ELF-1 (cell line): ENCODE measurements at regions not wholly inside any gene's neighbourhood (a gene's known extent, or its start where the extent isn't known, plus 50 kb on each side); places are given as distances from the start of the nearest gene placed in this dataset.
"Not testable (repeated sequence)": the region's sequence is repeated elsewhere in the genome, so short reads cannot be mapped to it uniquely, and the experiment has no call there.

Source experiments
- DNase-seq: peaks from one replicate; pipeline ENCODE4 v3.0.0-alpha.2; 2016; ENCODE audit warnings: low read depth, low spot score

GRCh38 chr1:5686925-5687706, 305.1 kb downstream of the NPHP4 start:
- no peak for DNase-seq

GRCh38 chr1:5686195-5686594, 306.0 kb downstream of the NPHP4 start:
- DNase-seq = no peak

DNA sequence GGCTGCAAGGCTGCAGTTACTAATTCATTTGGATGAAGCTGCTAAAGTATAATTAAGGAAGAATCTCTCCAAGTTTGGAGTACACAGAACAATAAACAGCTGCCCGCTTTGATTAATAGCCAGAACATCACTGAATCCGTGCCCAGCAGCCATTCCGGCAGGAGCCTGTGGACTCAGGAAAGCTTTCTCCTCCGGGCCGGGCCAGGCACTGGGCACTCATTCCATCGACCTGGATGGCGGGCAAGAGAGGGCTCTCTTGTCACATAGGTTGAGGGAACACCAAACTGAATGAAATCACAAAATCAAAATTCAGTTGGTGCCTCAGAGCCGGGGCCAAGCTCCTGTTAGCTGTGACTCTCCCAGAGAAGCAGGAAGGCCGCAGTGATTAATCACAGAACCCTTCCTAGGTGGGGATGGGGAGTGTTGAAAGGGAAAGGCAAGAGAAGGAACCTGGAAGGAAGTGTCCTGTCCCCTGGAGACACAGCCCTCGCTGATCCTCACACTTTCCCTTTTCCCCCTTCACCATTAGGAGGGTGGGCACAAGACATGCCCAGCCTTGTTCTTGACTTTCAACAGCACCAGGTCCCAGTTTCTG, 306.7 kb downstream of the NPHP4 start:
- no peak for DNase-seq

GRCh38 chr1:5684791-5685190, 307.4 kb downstream of the NPHP4 start:
- no peak for DNase-seq

- no peak for DNase-seq
These were observed 308.8 kb downstream of the NPHP4 start for GRCh38 chr1:5683446-5683845.

DNA sequence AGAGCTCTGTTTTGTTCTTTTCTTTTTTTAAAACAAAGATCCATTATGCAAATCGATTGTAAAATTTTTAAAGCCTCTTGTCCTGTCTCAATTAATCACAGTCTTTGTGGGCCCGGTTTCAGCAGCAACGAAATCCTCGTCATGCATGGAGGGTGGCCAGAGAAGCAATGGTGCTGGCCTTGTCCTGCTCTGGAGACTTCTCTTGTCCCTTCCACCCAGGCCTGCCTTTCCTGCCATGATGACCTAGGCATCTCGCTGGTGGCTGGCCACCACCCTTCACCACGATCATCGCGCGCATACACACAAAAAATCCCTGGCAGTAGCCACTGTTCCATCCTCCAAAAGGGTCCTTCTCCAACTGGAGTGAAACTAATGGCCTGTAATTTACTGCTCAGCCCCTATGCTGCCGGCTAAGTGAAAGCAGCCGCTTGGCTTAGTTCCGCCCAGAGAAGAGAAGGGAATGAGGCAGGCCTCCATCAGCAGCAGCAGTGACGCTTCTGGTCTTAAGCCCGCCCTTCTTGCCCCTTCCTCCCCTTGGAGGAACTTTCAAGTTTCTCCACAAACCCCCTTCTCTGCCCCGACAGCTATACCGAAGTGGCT, 309.5 kb downstream of the NPHP4 start:
- no peak for DNase-seq

- DNase-seq = no peak
These were observed 310.6 kb downstream of the NPHP4 start for GRCh38 chr1:5681654-5682053.

- no peak for DNase-seq
These were observed 311.6 kb downstream of the NPHP4 start for GRCh38 chr1:5680600-5680999.

GRCh38 chr1:5678759-5679158, 313.5 kb downstream of the NPHP4 start:
- no peak for DNase-seq

- DNase-seq = not testable (repeated sequence)
These were observed 319.9 kb downstream of the NPHP4 start for GRCh38 chr1:5672355-5672754.

GRCh38 chr1:5670590-5671350, 321.5 kb downstream of the NPHP4 start:
- DNase-seq = no peak

DNA sequence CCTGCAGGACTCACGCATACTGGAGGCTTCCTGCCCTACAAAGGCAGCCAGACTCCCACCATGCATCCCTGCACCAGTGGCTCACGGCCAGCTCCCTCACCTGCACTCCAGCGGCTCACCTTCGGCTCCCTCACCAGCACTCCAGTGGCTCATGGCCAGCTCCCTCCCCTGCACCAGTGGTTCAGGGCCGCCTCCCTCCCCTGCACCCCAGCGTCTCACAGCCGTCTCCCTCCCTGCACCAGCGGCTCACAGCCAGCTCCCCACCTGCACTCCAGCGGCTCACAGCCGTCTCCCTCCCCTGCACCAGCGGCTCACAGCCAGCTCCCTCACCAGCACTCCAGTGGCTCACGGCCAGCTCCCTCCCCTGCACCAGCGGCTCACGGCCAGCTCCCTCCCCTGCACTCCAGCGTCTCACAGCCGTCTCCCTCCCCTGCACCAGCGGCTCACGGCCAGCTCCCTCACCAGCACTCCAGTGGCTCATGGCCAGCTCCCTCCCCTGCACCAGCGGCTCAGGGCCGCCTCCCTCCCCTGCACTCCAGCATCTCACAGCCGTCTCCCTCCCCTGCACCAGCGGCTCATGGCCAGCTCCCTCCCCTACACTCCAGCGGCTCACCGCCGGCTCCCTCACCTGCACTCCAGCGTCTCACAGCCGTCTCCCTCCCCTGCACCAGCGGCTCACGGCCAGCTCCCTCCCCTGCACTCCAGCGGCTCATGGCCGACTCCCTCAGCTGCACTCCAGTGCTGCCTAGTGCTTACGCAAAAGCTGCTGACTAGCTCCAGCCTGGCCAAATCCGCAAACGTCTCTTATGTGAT, 324.5 kb downstream of the NPHP4 start:
- peak; percentile 40 for DNase-seq

- peak; percentile 85 for DNase-seq
These were observed 327.0 kb downstream of the NPHP4 start for GRCh38 chr1:5664906-5665875.

GRCh38 chr1:5664081-5664768, 328.0 kb downstream of the NPHP4 start:
- DNase-seq = peak; percentile 39

GRCh38 chr1:5662744-5663126, 329.5 kb downstream of the NPHP4 start:
- no peak for DNase-seq

DNA sequence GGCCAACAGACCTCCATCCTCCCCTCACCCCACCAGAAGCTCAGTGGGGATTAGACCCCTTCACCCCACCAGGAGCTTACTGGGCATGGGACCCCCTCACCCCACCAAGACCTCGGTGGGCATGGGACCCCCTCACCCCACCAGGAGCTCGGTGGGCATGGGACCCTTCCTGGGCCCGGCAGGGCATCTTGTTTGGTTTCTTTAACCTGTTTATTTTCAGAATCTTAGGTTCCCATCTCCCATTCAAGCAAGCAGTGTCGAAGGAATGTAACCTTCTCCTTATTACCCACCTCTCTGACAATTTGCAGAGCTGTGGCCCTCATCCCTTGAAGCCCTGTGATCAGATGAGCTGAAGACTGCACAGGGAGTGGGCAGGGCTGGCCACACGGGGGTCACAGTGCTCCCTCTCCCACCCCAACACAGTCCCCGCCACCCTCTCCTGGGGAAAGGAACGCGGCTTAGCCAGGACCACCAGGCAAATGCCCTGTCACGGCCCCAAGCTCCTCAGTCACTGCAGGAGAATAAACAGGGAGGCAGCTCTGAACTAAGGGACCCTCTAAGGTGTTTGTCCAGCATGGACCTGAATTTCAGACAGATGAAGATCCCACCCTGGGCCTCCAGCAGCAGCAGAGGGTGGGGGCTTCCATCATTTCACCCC, 330.0 kb downstream of the NPHP4 start:
- no peak for DNase-seq

DNA sequence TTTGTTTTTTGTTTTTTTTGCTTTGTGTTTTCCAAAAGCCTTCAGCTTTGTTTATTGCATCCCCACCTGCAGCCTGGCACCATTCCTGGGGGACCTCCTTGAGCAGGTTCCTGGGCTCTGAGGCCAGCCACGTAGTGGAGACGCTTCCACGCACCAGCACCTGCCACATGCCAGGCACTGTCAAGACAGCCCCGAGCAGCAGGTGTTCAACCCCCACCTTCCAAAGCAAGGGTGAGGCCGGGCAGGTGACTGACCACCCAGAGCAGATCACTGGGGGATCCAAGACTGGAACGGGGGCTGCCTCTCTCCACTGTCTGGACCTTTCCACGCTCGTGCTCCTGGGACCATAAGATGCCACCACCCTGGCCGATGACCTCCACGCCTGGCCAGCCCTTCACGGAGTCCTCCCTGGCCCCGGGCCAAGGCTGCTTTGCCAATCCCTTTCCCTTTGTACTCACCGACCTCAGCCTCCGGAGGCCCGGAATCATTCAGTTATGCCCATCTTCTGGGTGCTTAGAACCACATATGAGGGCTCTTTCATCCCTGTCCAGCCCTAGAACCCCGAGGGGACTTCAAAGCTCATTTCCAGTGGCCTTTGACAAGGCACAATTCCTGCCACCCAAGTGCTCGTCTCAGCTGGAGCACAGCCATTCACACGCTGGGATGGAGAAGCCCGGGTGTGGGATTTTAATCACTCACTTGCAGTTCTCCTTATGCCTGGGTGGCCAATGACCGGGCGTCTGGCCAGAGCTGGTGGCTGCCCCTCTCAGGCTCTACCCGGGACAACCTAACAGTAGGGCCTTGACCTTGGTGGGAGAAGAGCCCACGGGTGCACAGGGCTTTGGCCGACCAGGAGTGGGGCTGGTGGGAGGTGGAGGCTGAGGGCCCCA, 330.8 kb downstream of the NPHP4 start:
- DNase-seq = no peak
